Activated T-helper 1 cell treated with anti-CD3 and anti-CD28 coated beads, Interleukin-2, amount 50 U/mL, for 16 hours (primary cell): ENCODE measurements at regions not wholly inside any gene's neighbourhood (a gene's known extent, or its start where the extent isn't known, plus 50 kb on each side); places are given as distances from the start of the nearest gene placed in this dataset.

Experiments
- DNase-seq, 2 donors: peaks; one replicate each; pipeline ENCODE4 v3.0.0-alpha.2; 2020; ENCODE audit warnings: low read depth in 1 of 2, low spot score in 1 of 2

DNA sequence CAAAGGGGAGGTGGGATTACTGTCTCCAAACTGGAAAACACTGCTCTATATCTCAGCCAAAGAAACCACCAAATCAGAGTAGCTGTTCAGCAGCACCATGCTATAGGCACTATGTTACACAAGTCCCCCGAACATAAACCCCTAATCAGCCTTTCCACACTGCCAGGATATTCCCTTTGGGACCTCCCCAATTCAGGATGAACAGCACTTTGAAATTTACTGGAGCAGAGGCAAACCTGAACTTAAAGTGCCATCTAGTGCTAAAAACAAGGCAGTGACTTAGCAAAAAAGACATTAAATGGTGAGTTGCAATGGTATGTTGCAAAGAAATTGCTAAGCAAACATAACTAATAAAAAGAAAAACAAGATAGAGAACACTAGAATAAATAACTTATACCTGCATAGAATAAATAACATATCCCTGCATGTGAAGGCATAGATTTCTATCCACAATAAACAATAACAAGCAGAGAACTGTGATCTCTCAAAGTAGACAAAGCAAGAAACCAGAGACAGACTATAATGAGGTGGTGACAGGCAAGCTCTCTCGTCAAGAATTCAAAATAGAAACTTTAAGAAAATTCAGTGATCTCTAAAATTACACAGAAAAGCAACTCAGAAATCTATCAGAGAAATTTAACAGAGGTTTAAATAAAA is 584.4 kb upstream of the ACO1 start:
- no peak for DNase-seq

DNA sequence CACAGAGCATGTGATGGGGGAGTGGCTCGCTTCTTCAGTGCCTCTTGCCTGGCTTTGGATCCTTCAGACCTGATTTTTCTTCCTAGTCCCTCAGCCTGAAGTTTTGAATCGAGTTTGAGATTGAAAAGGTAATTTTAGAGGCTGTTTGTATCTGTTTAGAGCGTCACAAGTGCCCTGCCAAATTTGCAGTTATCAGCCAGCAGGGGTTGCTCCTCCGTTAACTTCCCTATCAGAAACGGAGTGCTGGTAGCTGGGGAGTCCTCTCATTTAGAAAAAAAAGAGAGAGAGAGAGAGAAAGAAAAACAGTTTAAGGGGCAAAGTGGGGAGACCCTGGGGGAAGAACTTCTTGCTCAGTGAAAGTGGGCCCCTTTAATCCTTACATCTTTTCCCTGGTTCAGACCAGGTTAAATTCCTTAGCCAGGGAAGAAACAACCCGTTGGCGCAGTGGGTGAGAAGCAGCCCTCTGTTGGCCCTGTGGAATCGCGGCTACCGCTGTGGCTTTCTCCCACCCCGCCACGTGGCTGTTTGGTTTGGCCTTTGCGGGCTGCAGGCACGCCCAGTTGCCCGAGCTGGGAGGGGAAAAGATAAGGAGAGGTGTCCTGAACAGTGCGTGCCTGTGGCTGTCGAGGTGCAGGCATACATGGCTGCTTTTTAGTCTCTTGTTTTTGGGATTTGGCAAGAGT is 576.7 kb upstream of the ACO1 start:
- no peak for DNase-seq

DNA sequence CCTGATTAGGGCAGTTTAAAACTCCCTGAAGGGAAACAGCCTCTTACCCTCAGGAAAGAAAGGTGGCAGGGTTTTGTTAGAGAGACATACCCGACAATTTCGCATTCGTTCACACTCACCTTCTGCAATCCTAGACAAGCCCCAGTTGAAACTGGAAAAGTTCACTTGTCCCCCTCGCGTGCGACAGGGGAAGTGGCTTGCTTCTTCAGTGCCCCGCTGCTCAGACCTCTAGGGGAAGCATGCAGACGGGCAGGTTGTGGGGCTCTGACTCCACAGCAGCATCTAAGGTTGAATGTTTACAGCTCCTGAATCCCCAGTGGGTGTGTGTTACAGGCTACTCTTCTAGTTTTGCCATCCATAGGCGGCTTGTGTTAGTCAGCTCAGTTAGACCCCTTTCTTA is 575.7 kb upstream of the ACO1 start:
- no peak for DNase-seq

DNA sequence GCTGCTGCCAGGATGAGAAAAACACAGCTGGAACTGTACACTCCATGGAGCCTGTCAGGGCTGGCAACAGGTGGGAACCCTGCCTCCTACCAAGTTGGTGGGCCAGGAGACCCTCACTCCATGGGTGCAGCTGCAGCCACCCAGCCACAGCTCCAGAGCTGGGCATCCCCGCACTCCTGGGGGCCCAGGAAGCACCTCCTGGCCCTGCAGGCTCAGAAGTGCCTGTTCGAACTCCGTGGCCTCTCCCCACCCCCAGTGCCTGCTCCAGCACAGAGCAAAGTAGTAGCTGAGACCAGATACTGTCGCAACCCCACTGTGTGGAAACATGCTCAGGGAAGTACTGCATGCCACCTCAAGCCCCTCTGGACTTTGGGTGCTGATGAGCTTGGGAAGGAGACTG is 564.0 kb upstream of the ACO1 start:
- no peak for DNase-seq

DNA sequence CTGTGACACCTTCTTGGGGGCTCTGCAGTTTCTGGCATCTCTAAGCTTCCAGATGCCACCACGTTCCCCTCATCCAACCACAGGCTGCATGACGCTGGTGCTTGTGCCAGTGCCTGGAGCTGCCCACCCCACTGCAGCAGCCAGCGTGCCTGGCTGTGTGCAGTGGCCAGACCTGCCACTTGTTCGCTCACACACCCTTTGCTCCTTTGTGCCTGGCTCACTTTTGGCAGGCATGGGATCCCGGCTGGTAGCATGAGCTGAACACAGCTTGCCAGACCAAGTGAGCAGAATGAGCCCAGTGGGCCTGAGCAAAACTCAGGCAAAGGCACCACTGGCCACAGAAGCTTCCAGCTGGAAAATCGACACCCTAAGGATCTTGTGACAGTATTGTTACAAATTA is 562.9 kb upstream of the ACO1 start:
- no peak for DNase-seq

DNA sequence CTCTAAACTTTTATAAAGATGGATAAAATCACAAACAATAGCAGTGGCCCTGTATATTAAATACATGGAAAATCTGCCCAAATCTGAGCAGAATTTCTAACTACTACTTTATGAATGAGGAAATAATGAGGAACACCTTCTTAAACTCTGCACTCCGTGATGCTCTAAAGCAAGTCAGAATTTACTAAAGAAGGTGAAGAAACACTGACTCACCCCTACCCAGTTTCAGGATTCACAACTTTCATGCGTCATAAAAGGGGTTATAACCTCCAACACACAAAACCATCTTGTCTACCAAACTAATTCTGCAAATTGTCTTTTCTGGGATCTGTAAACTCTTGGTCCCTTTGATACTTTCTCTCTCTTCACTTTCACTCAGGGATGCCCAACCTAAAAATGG is 561.1 kb upstream of the ACO1 start:
- DNase-seq, result no peak

DNA sequence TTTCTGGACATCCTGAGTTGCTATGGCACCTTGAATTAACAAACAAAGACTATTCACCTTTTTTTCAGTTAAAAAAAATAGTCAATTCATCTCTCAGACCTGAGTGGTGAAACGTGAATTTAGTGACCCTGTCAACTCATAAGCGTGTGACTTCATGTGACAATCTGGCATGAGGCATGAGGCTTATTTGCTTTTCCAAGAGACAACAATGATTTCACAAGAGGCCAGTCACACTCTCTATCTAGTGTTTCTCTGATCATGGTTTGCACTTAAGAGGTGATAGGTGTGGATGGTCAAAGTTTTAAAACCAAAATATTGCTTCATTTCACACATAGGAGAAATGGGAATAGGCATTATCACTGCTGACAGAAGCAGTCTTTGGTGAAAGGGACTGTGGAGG is 559.6 kb upstream of the ACO1 start:
- DNase-seq, result no peak

DNA sequence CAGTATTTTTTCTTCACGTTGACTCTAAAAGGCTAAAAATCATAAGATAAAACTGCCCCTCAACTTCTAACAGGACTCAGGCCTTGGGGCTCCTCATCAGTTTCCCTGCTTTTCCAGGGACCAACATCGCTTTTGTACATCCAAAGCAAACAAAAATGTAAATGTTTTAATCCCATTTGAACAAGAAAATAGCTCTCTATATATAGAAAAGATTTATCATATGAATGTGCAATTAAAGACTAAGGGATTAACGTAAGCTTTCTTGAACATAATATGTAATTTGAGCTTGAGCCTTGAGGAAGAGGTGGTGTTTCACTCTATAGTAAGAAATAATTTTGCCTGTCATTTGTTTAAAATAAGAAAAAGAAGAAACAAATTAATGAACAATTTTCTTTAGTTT is 547.2 kb upstream of the ACO1 start:
- no peak for DNase-seq

DNA sequence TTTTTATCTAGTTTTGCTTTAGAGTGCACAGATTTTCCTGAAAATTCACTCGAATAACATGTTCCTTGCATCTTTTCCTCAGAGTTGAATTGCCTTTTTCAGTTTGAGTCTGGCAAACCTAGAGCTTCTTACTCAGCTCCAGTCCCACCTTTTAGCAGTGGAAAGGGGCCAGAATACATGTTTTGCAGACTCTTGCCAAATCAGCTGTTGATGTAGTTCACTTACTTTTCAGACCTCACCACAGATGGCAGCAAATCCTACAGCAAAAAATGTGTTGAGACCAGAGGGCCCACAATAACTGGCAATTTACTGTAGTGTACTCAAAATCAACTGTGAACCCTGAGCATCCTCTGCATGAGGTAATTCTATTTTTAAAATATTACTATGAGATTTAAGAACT is 545.2 kb upstream of the ACO1 start:
- no peak for DNase-seq

DNA sequence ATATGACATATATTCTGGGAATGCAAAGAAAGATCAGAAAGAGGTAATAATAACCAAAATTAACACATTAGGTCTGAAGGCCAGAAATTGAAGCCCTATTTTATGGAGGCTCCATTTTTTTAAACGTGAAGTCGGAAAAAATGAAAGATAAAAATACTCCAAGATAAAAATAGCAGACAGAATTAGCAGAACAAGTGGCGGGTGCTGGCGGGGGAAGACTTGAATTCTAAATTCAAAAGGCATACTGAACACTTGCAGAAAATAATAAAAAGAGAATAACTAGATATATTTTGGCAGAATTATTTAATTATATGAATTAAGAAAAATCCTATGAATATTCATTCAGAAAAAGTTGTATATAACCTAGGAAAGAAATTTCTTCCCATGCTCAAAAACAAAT is 543.7 kb upstream of the ACO1 start:
- no peak for DNase-seq

DNA sequence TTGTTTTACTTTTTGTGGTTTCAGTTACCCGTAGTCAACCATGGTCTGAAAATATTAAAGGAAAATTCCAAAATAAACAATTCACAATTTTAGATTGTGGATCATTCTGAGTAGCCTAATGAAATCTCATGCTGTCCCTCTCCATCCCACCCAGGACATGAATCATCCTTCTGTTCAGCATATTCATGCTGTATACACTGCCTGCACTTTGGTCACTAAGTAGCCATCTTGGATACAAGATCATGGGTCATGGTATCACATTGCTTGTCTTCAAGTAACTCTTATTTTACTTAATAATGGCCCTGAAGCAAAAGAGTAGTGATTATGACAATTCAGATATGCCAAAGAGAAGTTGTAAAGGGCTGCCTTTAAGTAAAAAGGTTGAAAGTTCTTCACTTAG is 536.5 kb upstream of the ACO1 start:
- no peak for DNase-seq

DNA sequence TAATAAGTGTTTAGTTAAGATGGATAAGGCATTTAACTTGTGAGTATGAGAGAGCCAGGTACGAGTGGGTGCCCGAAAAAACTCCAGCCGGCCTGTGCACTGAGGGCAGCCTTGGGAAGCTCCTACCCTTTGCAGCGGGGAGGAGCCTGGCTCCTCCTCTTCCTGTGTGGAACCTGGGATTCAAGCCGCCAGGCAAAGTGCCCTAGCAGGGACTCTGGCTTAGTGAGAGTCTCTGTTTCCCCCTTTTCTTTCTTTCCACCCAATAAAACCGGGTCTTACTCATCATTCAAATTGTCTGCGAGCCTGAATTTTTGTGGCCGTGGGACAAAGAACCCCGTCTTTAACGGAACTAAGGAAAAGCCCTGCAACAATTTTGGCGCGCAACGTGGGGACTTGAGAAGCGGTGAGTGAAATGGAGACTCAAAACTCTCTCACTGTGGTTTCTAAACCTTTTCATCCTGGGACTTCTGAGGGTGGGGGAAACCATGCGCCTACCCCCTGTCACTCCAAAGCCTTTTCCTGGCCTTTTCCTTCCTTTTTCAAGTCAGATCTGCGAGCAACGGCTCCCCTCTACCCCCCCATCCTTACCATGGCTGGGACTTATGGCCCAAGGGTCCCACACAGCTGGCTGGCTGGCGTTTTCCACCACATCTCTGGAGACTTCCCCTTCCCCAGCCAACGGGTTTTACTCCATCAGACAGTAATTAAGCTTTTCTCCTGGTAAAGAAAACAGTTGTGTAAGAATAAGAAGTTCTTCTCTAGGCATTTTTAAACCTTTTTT is 535.7 kb upstream of the ACO1 start:
- DNase-seq, result no peak

DNA sequence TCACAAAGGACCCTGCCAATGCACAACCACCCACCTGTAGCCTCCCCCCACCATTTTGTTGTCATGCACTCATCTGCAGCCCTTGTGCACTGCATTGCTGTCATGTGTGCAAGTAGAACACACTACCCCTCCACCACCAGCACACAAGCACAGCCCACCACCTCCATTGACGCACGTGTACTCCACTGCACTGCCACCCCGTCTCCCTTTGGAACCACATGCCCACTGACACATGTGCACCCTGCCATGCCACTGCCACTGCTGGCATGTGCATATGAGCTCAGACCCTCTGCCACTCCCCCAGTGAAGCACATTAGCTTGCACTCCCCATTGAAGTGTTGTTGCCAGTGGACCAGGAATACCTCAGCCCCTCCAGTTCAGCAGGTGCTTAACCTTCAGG is 530.3 kb upstream of the ACO1 start:
- no peak for DNase-seq

DNA sequence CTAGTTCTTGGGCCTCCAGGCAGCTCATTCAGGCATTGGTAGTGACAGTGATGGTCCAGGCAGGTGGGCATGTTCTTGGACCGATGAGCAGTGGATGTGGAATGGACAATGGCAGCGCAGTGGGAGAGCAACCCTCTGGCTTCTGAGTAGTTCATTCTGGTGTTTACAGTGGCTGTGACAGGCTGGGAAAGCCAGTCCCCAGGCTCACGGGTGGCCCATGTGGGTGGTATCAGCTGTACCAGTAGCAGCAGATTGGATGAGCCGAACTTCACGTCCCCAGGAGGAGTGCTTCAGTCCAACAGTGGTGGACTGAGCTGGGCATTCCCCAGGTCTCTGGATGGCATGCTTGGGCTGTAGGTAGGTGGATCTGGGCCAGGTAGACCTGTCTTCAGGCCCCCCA is 515.6 kb upstream of the ACO1 start:
- DNase-seq, result no peak

DNA sequence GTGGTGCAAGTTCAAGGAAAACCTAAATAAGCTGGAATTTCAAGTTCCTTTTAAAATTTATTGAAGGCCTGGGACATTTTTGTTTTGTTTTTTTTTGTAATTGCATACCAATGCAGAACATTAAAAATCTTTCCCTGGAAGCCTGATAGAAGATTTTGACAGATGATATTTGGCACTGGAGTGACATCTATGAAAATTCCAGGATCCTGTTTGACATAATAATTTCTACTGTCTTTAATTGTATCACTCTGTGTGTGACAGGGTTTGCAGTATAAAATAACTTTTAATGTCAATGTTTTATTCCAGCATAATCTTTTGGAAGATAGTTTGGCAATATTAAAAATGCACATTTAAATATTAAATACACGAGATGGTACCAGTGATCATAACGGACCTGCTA is 514.2 kb upstream of the ACO1 start:
- DNase-seq, result no peak

DNA sequence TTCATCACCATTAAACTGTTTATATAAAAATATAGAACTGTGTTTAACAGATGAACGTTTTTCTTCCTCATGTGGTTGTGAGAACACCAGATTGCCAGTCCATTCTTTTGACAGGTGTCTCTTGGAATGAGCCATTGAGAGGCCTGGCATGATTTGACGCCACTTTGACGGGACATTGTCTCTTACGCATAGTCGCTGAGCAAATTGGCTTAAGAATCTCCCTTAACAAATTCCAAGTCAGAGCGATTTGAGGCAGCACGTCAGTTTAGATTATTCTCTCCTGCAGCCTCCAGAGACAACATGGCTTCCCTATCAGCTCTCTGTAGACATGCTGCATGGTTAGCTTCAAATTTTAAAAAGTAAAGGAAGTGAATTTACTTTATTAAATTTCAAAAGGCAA is 510.7 kb upstream of the ACO1 start:
- DNase-seq, result no peak

DNA sequence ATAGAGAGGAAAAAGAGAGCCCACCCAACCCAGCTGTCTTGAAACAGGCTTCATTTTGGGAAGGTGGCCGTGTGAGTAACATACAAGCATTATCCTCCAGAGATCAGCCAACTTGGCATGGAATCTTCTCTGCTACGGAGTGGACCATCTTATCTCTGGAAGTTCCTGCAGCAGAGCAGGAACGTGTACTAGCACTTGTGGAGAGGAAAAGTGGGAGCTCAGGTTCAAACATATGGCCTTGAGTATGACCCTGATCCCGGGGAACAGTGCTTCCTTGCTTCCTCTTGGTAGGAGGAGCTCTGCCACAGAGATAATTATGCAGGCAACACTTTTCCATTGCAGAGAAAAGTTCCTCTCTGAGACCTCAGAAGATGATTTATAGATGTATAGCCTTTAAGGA is 490.4 kb upstream of the ACO1 start:
- no peak for DNase-seq

DNA sequence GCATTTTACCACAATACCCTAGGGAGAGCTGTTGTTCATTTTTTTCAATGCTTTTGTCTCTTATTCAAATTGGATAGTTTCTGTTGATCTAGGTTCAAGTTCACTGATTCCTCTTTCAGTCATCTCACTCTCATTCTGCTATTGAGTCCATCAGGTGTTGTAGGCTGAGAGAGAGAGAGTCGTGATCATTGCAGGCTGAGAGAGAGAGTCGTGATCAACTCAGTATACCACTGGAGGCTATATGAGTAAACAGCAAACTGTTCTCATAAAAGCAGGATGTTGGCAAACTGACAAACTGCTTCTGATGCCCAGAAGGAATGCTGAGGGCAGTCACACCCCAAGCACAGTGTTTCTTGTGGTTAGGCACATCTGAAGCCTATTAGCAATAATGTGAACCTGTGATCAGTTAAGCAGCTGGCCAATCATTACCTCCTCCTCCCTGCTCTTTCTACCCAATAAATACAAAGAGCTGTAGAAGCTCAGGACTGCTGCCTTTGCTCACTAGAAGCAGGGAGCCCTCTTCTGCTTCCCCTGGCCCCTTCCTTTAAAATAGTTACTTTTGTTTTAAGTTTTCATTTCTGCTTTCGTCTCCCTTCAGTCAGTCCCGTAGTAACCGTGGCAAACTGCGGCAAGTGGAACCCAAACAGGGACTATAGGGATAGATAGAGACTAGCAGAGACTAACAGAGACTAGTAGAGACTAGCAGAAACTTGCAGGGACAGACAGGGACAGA is 476.1 kb upstream of the ACO1 start:
- no peak for DNase-seq

DNA sequence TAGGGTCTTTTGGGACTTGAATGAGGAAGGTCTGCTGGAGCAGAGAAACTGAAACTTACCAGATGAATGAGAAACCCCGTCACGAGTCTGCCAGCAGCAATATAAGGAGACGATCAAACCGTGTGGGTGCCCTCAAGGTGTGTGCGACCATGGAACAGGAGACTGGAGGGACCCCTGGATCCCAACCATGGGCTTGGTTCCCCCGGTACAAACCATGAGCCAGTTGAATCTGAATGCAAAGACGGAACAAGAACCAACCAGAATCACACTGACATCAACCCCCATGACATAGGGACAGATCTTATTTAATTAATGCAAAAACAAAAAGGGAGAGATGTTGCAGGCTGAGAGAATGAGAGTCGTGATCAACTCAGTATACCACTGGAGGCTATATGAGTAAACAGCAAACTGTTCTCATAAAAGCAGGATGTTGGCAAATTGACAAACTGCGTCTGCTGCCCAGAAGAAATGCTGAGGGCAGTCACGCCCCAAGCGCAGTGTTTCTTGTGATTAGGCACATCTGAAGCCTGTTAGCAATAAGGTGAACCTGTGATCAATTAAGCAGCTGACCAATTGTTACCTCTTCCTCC is 475.5 kb upstream of the ACO1 start:
- no peak for DNase-seq

DNA sequence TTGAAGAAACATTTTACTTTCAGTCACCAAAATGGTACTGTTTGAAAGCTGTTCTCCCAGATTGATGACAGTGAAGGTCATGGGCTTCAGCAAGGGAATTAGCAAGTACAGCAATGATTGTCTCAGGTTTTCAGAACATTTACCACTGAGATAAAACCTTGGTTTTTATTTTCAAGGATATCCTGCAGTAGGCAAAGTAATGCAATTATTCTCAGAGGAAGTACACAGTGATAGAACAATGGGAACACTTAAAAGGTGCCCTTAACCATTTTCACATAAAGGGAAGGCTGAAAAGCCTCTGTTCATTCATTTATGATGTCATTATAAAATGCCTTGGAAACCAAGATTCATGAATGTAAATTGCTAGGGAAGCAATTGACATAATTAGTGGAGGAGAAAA is 471.8 kb upstream of the ACO1 start:
- DNase-seq, result no peak

DNA sequence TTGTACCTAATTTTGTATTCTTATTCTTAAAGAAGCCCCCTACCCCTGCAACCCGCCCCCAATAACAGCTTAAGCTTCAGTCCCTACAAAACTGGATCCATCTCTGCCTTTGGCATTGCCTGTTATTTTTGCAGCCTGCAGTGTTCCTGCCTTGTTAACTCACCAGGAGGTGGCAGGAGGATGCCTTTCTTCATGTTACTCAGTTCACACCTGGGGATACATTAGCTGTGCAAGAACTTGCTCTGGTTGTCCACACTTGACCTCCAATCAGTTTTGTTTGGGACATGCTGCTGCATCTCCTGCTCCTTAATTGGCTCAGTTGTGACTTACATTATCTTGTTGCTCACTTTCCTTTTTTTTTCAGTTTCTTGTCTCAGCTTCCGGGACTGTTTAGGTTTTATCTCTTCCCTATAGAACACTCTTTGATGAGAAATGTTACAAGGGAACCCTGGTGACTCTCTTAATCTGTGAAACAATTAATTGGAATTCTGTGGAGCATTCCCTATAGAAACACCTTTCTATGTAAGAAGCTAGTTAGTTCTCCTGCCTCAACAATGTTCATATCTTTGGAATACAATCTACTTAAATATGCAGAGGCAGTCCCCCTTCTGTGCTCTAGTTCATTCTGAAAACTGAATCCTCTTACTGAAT is 467.7 kb upstream of the ACO1 start:
- DNase-seq, result no peak
